ENCODE measurements at regions not wholly inside any gene's neighbourhood (a gene's known extent, or its start where the extent isn't known, plus 50 kb on each side); places are given as distances from the start of the nearest gene placed in this dataset.

- TF ChIP-seq, protein P1, sequence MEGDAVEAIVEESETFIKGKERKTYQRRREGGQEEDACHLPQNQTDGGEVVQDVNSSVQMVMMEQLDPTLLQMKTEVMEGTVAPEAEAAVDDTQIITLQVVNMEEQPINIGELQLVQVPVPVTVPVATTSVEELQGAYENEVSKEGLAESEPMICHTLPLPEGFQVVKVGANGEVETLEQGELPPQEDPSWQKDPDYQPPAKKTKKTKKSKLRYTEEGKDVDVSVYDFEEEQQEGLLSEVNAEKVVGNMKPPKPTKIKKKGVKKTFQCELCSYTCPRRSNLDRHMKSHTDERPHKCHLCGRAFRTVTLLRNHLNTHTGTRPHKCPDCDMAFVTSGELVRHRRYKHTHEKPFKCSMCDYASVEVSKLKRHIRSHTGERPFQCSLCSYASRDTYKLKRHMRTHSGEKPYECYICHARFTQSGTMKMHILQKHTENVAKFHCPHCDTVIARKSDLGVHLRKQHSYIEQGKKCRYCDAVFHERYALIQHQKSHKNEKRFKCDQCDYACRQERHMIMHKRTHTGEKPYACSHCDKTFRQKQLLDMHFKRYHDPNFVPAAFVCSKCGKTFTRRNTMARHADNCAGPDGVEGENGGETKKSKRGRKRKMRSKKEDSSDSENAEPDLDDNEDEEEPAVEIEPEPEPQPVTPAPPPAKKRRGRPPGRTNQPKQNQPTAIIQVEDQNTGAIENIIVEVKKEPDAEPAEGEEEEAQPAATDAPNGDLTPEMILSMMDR (IDR thresholded peaks at IDR 0.05; ENCODE audit: poor library complexity), result no peak
- TF ChIP-seq EZH2 (IDR thresholded peaks at IDR 0.05; ENCODE audit: borderline replicate concordance), result no peak
Observed at GRCh38 chr7:137120690-137121089, 222.8 kb downstream of the PTN start.
